Stimulated activated memory B cell treated with anti-CD40 and anti-IgM and Interleukin-4, amounts not matched to agents 10 μg/mL and 1 μg/mL and 100 μg/mL, for 72 hours (primary cell): ENCODE measurements at regions not wholly inside any gene's neighbourhood (a gene's known extent, or its start where the extent isn't known, plus 50 kb on each side); places are given as distances from the start of the nearest gene placed in this dataset.

ENCODE experiments used
- ATAC-seq: fragments of 150-1000 bp; cut with Tn5 transposase; 2 replicates; pipeline ENCODE4 v1.10.0; 2021
- H3K27ac Mint-ChIP-seq: one replicate; pipeline ENCODE4 v1.8.0; 2022; ENCODE audit warnings: mild to moderate bottlenecking, mixed read lengths
- H3K27me3 Mint-ChIP-seq: one replicate; pipeline ENCODE4 v1.8.0; 2022; ENCODE audit warnings: mixed read lengths
- H3K36me3 Mint-ChIP-seq: one replicate; pipeline ENCODE4 v1.8.0; 2022; ENCODE audit warnings: mixed read lengths
- H3K4me1 Mint-ChIP-seq: one replicate; pipeline ENCODE4 v1.8.0; 2022; ENCODE audit warnings: mixed read lengths
- H3K4me3 Mint-ChIP-seq: one replicate; pipeline ENCODE4 v1.8.0; 2022; ENCODE audit warnings: mild to moderate bottlenecking, moderate library complexity, mixed read lengths
- H3K9me3 Mint-ChIP-seq: one replicate; pipeline ENCODE4 v1.8.0; 2022; ENCODE audit warnings: mixed read lengths

GRCh38 chr14:22409006-22409405, 180.0 kb downstream of the DAD1 start:
- H3K9me3 Mint-ChIP-seq, result no peaks in the 10 kb centered on the region
- H3K4me3 Mint-ChIP-seq, result no peak overlapping the region
- peaks cover 11% of the 10 kb centered on the region for H3K27me3 Mint-ChIP-seq
- H3K27ac Mint-ChIP-seq, result no peak overlapping the region
- no peak for ATAC-seq
- H3K36me3 Mint-ChIP-seq, result no peaks in the 10 kb centered on the region
- H3K4me1 Mint-ChIP-seq, result no peaks in the 10 kb centered on the region

GRCh38 chr14:22408547-22408946, 180.5 kb downstream of the DAD1 start:
- no peak overlapping the region for H3K4me3 Mint-ChIP-seq
- ATAC-seq, result no peak
- H3K27ac Mint-ChIP-seq, result no peak overlapping the region
- H3K36me3 Mint-ChIP-seq, result no peaks in the 10 kb centered on the region
- H3K4me1 Mint-ChIP-seq, result no peaks in the 10 kb centered on the region
- peaks cover 11% of the 10 kb centered on the region for H3K27me3 Mint-ChIP-seq
- no peaks in the 10 kb centered on the region for H3K9me3 Mint-ChIP-seq

- Mint-ChIP-seq H3K27ac (no peak overlapping the region), H3K4me1 (no peaks in the 10 kb centered on the region), H3K36me3 (no peaks in the 10 kb centered on the region), H3K9me3 (no peaks in the 10 kb centered on the region), H3K4me3 (no peak overlapping the region), H3K27me3 (peaks cover 11% of the 10 kb centered on the region)
- no peak for ATAC-seq
Measured at GRCh38 chr14:22407033-22407432, 182.0 kb downstream of the DAD1 start.

- no peak overlapping the region for H3K4me3 Mint-ChIP-seq
- H3K36me3 Mint-ChIP-seq, result no peaks in the 10 kb centered on the region
- H3K27ac Mint-ChIP-seq, result no peak overlapping the region
- H3K4me1 Mint-ChIP-seq, result no peaks in the 10 kb centered on the region
- no peaks in the 10 kb centered on the region for H3K9me3 Mint-ChIP-seq
- H3K27me3 Mint-ChIP-seq, result peaks cover 11% of the 10 kb centered on the region
- no peak for ATAC-seq
Measured at GRCh38 chr14:22405201-22405600, 183.8 kb downstream of the DAD1 start.

DNA sequence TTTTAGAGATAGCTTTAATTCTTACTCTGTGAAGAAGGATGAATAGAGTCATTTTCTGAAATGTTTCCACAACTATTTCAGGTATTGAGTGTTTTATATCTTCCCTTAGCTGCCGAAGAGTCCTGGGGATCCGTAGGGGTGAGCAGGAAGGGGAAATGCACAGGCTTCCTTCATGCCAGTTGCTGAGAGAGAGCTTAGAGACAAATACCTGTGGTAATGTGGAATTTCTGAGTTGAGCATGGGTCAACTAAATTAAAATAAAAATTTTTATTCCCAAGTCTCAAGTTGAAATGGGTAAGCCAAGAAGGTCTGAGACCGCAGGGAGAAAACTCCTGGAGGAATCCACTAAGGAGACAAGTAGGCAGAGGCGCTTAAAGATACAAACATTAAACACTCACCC, 185.7 kb downstream of the DAD1 start:
- H3K4me3 Mint-ChIP-seq, result no peak overlapping the region
- no peaks in the 10 kb centered on the region for H3K36me3 Mint-ChIP-seq
- peaks cover 7% of the 10 kb centered on the region for H3K27me3 Mint-ChIP-seq
- H3K9me3 Mint-ChIP-seq, result no peaks in the 10 kb centered on the region
- no peak overlapping the region for H3K27ac Mint-ChIP-seq
- no peaks in the 10 kb centered on the region for H3K4me1 Mint-ChIP-seq
- no peak for ATAC-seq

GRCh38 chr14:22400655-22401259, 188.3 kb downstream of the DAD1 start:
- ATAC-seq, result no peak
- no peaks in the 10 kb centered on the region for H3K9me3 Mint-ChIP-seq
- H3K4me1 Mint-ChIP-seq, result peaks cover 5% of the 10 kb centered on the region
- H3K27ac Mint-ChIP-seq, result no peak overlapping the region
- H3K4me3 Mint-ChIP-seq, result no peak overlapping the region
- H3K36me3 Mint-ChIP-seq, result no peaks in the 10 kb centered on the region
- no peaks in the 10 kb centered on the region for H3K27me3 Mint-ChIP-seq

- Mint-ChIP-seq H3K4me3 (no peak overlapping the region), H3K4me1 (peaks cover 5% of the 10 kb centered on the region), H3K9me3 (no peaks in the 10 kb centered on the region), H3K36me3 (no peaks in the 10 kb centered on the region), H3K27ac (no peak overlapping the region), H3K27me3 (no peaks in the 10 kb centered on the region)
- no peak for ATAC-seq
Measured at GRCh38 chr14:22399776-22400175, 189.2 kb downstream of the DAD1 start.

- Mint-ChIP-seq H3K4me1 (peaks cover 17% of the 10 kb centered on the region), H3K4me3 (no peak overlapping the region), H3K36me3 (no peaks in the 10 kb centered on the region), H3K27ac (no peak overlapping the region), H3K27me3 (no peaks in the 10 kb centered on the region), H3K9me3 (no peaks in the 10 kb centered on the region)
- no peak for ATAC-seq
Measured at GRCh38 chr14:22397221-22397737, 191.7 kb downstream of the DAD1 start.

DNA sequence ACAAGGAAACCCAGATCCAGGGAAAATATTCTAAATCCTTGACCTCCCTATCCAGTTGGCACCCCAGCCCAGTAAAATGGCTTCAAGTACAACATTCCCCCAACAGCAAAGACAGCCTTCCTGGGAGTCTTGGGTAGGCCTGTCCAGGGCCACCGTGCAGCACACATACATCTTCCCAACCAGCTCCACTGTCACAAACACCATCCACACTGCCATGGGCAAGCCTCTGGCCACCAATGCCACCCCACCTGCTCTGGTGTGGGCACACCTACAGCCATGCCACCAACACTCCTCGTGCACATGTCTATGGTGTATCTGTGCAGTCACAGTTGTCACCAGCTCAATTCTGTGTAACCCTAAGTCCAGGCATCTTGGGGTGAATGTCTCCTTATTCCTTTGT, 193.2 kb downstream of the DAD1 start:
- no peak for ATAC-seq
- Mint-ChIP-seq H3K4me1 (peaks cover 31% of the 10 kb centered on the region), H3K9me3 (no peaks in the 10 kb centered on the region), H3K36me3 (no peaks in the 10 kb centered on the region), H3K27ac (no peak overlapping the region), H3K27me3 (no peaks in the 10 kb centered on the region), H3K4me3 (no peak overlapping the region)

DNA sequence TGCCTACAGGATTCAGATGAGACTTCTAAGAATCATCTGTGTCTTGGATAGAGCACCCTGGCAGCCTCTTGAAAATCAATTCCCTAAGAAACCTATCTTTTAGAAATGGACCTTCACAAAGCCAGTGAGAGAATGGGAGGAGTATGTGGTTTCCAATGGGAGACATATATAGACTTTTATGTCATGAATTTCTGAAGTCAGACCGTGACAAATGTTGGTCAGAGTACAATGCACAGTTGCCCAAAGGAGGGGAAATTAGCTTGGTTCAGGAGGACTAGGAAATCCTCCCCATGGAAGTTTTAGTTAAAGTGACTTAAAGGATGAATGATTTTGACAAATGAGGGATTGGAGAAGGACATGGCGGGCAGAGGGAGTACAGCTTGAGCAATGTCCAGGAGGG, 194.4 kb downstream of the DAD1 start:
- Mint-ChIP-seq H3K27me3 (no peaks in the 10 kb centered on the region), H3K4me3 (no peak overlapping the region), H3K36me3 (no peaks in the 10 kb centered on the region), H3K9me3 (no peaks in the 10 kb centered on the region), H3K4me1 (peaks cover 41% of the 10 kb centered on the region), H3K27ac (peak overlapping the region; percentile 9)
- no peak for ATAC-seq

- no peak for ATAC-seq
- H3K9me3 Mint-ChIP-seq, result no peaks in the 10 kb centered on the region
- H3K27ac Mint-ChIP-seq, result no peak overlapping the region
- H3K4me3 Mint-ChIP-seq, result no peak overlapping the region
- peaks cover 41% of the 10 kb centered on the region for H3K4me1 Mint-ChIP-seq
- H3K27me3 Mint-ChIP-seq, result no peaks in the 10 kb centered on the region
- H3K36me3 Mint-ChIP-seq, result no peaks in the 10 kb centered on the region
Measured at GRCh38 chr14:22393796-22394195, 195.2 kb downstream of the DAD1 start.

DNA sequence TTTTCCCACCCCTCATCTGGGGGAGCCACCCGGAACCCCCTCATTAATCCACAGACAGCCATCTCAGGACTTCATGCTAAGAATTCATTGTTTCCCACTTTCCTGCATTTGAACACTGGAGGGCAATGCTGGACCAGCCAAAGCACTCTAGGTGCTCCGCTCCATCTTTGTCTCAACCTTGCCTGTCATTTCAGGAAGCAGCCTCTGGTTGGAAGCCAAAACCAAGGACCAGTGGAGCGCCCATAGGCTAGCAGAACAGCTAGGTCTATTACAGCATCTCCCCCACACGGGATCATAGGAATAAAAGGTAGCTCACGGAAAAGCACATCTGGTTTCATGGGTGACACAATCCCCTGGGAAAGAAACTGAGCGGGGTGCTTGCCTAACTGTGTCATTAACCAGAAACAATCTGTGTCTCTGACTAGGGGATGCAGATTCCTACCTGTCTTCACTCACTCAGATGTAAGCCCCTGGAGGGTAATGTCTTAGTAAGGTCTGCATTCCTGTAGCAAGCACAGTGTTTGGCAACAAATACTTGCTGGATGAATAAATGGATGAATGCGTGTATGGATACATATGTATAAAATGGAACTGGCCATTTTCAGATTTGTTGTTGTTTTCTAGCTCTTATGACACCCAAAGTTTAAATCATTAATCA, 197.0 kb downstream of the DAD1 start:
- Mint-ChIP-seq H3K4me3 (peak overlapping the region; percentile 2), H3K36me3 (no peaks in the 10 kb centered on the region), H3K9me3 (no peaks in the 10 kb centered on the region), H3K27ac (peak overlapping the region; percentile 82), H3K27me3 (no peaks in the 10 kb centered on the region), H3K4me1 (peaks cover 48% of the 10 kb centered on the region)
- ATAC-seq, result peak; percentile 64

DNA sequence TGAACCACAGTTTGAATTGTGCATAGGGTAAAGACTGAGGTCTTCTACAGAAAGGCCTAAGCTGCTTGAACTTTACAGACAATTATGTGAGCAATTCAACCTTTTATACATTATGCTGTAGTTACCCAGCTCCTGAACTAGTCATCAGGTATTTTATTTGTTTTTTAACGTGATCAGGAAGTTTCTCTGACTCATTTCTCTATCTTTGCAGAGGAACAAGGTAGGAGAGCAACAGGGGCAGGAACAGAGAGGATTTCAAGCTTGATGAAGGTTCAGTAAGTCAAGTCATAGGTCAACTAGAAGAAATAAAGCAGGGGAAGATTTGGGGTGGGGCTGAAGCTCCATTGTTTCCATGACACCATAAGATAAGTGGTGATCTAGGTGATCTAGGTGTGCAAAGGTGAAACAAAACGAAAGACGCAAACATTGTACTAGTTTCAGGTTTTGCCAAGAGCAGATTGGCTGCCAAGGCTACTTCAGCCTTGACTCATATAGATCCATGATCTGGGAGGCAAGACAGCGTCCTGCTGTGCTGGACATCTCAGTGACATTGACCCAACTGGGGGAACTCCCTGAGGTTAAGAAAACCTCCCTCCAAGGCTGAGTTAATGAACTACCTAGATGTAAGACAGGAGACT, 198.1 kb downstream of the DAD1 start:
- peak; percentile 77 for ATAC-seq
- Mint-ChIP-seq H3K27ac (peak overlapping the region; percentile 82), H3K9me3 (no peaks in the 10 kb centered on the region), H3K27me3 (no peaks in the 10 kb centered on the region), H3K4me1 (peaks cover 52% of the 10 kb centered on the region), H3K4me3 (no peak overlapping the region), H3K36me3 (no peaks in the 10 kb centered on the region)

DNA sequence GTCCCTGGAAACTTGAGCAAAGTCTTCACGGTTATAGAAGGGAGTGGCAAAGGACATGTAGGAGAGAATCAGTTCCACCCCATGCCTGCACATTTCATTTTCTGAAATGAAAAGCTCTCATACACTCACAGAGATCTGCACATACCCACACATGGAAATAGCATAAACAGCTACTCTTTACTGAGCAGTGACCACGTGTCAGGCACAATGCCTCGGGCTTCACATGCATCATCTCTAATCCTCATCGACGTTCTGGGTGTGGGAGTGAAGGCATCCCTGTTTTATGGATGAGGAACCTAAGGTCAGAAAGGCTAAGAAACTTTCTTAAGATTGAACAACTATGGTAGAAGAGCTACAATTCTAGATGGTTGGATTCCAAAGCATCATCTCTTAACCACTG, 198.8 kb downstream of the DAD1 start:
- H3K9me3 Mint-ChIP-seq, result no peaks in the 10 kb centered on the region
- no peak for ATAC-seq
- H3K27me3 Mint-ChIP-seq, result no peaks in the 10 kb centered on the region
- peak overlapping the region; percentile 82 for H3K27ac Mint-ChIP-seq
- H3K4me1 Mint-ChIP-seq, result peaks cover 59% of the 10 kb centered on the region
- no peak overlapping the region for H3K4me3 Mint-ChIP-seq
- no peaks in the 10 kb centered on the region for H3K36me3 Mint-ChIP-seq

- no peaks in the 10 kb centered on the region for H3K36me3 Mint-ChIP-seq
- no peak overlapping the region for H3K4me3 Mint-ChIP-seq
- H3K9me3 Mint-ChIP-seq, result no peaks in the 10 kb centered on the region
- peak overlapping the region; percentile 95 for H3K27ac Mint-ChIP-seq
- H3K27me3 Mint-ChIP-seq, result no peaks in the 10 kb centered on the region
- peaks cover 72% of the 10 kb centered on the region for H3K4me1 Mint-ChIP-seq
- ATAC-seq, result no peak
Measured at GRCh38 chr14:22388669-22389595, 200.1 kb downstream of the DAD1 start.
